ENCODE measurements at regions not wholly inside any gene's neighbourhood (a gene's known extent, or its start where the extent isn't known, plus 50 kb on each side); places are given as distances from the start of the nearest gene placed in this dataset.

DNA sequence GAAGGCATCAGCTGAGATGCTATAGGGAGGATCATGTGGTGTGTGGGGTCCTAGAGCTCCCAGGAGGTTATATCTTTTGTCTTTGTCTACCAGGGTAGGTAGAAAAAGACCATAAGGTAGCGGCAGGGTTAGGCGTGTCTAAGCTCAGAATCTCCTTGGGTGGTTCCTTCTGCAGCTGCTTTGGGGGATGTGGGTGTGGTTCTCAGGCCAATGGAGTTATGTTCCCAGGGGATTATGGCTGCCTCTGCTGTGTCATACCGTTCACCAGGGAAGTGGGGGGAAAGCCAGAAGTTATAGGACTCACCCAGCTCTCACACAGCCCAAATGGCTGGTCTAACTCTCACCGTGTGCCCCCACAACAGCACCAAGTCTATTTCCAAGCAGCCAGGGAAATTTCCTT, 107.4 kb upstream of the ADGRB3 start:
- Histone ChIP-seq H3K9ac (replicated peaks; ENCODE audit: extremely low read depth, insufficient read depth, low read length) (no peak overlapping the region), H3K4me1 (ENCODE audit: control insufficient read depth, extremely low read depth, insufficient read depth, low read length) (no peaks in the 10 kb centered on the region), H3K4me2 (ENCODE audit: insufficient read depth, low read length) (no peak overlapping the region), H3K27me3 (ENCODE audit: control insufficient read depth in 2 of 2, insufficient read depth in 2 of 2, low read length in 2 of 2) (no peaks in the 10 kb centered on the region), H4K20me1 (replicated peaks; ENCODE audit: control insufficient read depth, extremely low read depth, insufficient read depth, low read length) (no peaks in the 10 kb centered on the region), H3K27ac (ENCODE audit: insufficient read depth, low read depth, low read length) (no peak overlapping the region), H3K9me1 (replicated peaks; ENCODE audit: control insufficient read depth, extremely low read depth, insufficient read depth, low read length) (no peaks in the 10 kb centered on the region), H2AFZ (ENCODE audit: low read depth, low read length) (no peak overlapping the region), H3K36me3 (ENCODE audit: control insufficient read depth in 2 of 2, extremely low read depth in 1 of 2, insufficient read depth in 2 of 2, low read length in 2 of 2) (no peaks in the 10 kb centered on the region), H3K4me3 (replicated peaks in 1 of 3; ENCODE audit: insufficient read depth in 1 of 3, low read depth in 1 of 3, low read length in 3 of 3) (no peak overlapping the region), H3K9me3 (replicated peaks; ENCODE audit: control insufficient read depth, insufficient read depth, low read length) (no peaks in the 10 kb centered on the region), H3K79me2 (ENCODE audit: control insufficient read depth, insufficient read depth, low read length) (no peaks in the 10 kb centered on the region)
- POLR2A ChIA-PET = no interaction called here
- BruUV-seq (replicated peaks) = no TSS peak
- DNase-seq (ENCODE audit: low read depth, low spot score) (no peak), FAIRE-seq (no peak)
- TF ChIP-seq FOS (IDR thresholded peaks at IDR 0.05; ENCODE audit: borderline replicate concordance, insufficient read depth, low read length) (no peak), MYC (IDR thresholded peaks at IDR 0.05; ENCODE audit: low read depth, low read length) (no peak), POLR2A (IDR thresholded peaks at IDR 0.05; ENCODE audit: low read depth, low read length) (no peak), GATA2 (IDR thresholded peaks at IDR 0.05; ENCODE audit: insufficient read depth, insufficient read length, low read depth, low read length) (no peak), EZH2 (IDR thresholded peaks at IDR 0.05; ENCODE audit: borderline replicate concordance, low read depth, low read length, severe bottlenecking) (no peak), JUN (IDR thresholded peaks at IDR 0.05; ENCODE audit: borderline replicate concordance, insufficient read depth, insufficient read length, low read depth) (no peak), POLR2AphosphoS5 (IDR thresholded peaks at IDR 0.05; ENCODE audit: insufficient read depth, low read depth, low read length) (no peak)
- TF ChIP-seq, protein P1, sequence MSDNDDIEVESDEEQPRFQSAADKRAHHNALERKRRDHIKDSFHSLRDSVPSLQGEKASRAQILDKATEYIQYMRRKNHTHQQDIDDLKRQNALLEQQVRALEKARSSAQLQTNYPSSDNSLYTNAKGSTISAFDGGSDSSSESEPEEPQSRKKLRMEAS (IDR thresholded peaks at IDR 0.05; ENCODE audit: insufficient read depth, insufficient read length) = no peak
- TF ChIP-seq, protein P2, sequence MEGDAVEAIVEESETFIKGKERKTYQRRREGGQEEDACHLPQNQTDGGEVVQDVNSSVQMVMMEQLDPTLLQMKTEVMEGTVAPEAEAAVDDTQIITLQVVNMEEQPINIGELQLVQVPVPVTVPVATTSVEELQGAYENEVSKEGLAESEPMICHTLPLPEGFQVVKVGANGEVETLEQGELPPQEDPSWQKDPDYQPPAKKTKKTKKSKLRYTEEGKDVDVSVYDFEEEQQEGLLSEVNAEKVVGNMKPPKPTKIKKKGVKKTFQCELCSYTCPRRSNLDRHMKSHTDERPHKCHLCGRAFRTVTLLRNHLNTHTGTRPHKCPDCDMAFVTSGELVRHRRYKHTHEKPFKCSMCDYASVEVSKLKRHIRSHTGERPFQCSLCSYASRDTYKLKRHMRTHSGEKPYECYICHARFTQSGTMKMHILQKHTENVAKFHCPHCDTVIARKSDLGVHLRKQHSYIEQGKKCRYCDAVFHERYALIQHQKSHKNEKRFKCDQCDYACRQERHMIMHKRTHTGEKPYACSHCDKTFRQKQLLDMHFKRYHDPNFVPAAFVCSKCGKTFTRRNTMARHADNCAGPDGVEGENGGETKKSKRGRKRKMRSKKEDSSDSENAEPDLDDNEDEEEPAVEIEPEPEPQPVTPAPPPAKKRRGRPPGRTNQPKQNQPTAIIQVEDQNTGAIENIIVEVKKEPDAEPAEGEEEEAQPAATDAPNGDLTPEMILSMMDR (IDR thresholded peaks at IDR 0.05; ENCODE audit: extremely low read depth in 1 of 2, insufficient read depth in 1 of 2, low read depth in 1 of 2, low read length in 2 of 2) = no peak
- intact Hi-C loops (cut with micrococcal nuclease) (no loop called here), dilution Hi-C loops (cut with MboI; ENCODE audit: extremely low pct_ligation_motif_present, low sequenced_read_pairs) (no loop called here)
- CTCF ChIA-PET = no interaction called here

Measured in endothelial cell of umbilical vein (primary cell).